Aorta (tissue), 5 donors: ENCODE measurements at regions not wholly inside any gene's neighbourhood (a gene's known extent, or its start where the extent isn't known, plus 50 kb on each side); places are given as distances from the start of the nearest gene placed in this dataset.

Experiments
- ATAC-seq: fragments of 200-7000 bp; cut with Tn5 transposase; one replicate; pipeline ENCODE4 v1.9.1; 2022; ENCODE audit warnings: moderate library complexity; ENCODE audit not compliant: low FRiP score
- DNase-seq, 2 donors: peaks; one replicate each; pipeline ENCODE4 v3.0.0-alpha.2; 2020
- H3K27ac ChIP-seq, 2 donors: one replicate each; pipeline ENCODE4 v1.5.1; 2013; ENCODE audit warnings: low read length in 2 of 2, mild to moderate bottlenecking in 2 of 2, moderate library complexity in 2 of 2, control low read depth in 1 of 2, inconsistent platforms in 1 of 2, low read depth in 1 of 2
- H3K27me3 ChIP-seq, 2 donors: one replicate each; pipeline ENCODE4 v1.6.1; 2013; ENCODE audit warnings: control low read depth in 1 of 2, low read length in 1 of 2, mild to moderate bottlenecking in 1 of 2, moderate library complexity in 1 of 2; ENCODE audit not compliant: insufficient read depth in 2 of 2, control insufficient read depth in 1 of 2
- H3K36me3 ChIP-seq, 2 donors: one replicate each; pipeline ENCODE4 v1.6.1; 2013; ENCODE audit warnings: control low read depth in 1 of 2, low read length in 1 of 2, mild to moderate bottlenecking in 1 of 2; ENCODE audit not compliant: insufficient read depth in 2 of 2, control insufficient read depth in 1 of 2
- H3K4me1 ChIP-seq, 2 donors: one replicate each; pipeline ENCODE4 v1.6.1; 2013; ENCODE audit warnings: low read length in 2 of 2, control low read depth in 1 of 2, mild to moderate bottlenecking in 1 of 2, moderate library complexity in 1 of 2; ENCODE audit not compliant: insufficient read depth in 2 of 2, control insufficient read depth in 1 of 2
- H3K4me3 ChIP-seq, 2 donors: one replicate each; pipeline ENCODE4 v1.5.1; 2013; ENCODE audit warnings: low read length in 2 of 2, control low read depth in 1 of 2, mild to moderate bottlenecking in 1 of 2
- H3K9me3 ChIP-seq: one replicate; pipeline ENCODE4 v1.6.1; 2013; ENCODE audit warnings: mild to moderate bottlenecking, low read length; ENCODE audit not compliant: control insufficient read depth
- WGBS, 2 donors: extraction: QIAGEN DNeasy Blood & Tissue Kit; methylation state at CpG; one replicate each; pipeline ENCODE4 v1.1.7; 2013; 5-methylcytosine and 5-hydroxymethylcytosine counted together
- intact Hi-C, 2 donors: fragments of 100-400 bp; cut with DNase I; formaldehyde crosslinking; loops; one replicate each; pipeline versions ENCODE4 v1.14.2 to v1.15.0; 2022
- donor health status: healthy with polysubstance abuse.
- donor health status: Bipolar disorder and iron deficiency.
- donor health status: DM: no; HTN: no; CAD: no.
- donor health status: DM: no; HTN: no; CAD: no.
- donor health status: DM: yes; HTN: yes; CAD: no.

DNA sequence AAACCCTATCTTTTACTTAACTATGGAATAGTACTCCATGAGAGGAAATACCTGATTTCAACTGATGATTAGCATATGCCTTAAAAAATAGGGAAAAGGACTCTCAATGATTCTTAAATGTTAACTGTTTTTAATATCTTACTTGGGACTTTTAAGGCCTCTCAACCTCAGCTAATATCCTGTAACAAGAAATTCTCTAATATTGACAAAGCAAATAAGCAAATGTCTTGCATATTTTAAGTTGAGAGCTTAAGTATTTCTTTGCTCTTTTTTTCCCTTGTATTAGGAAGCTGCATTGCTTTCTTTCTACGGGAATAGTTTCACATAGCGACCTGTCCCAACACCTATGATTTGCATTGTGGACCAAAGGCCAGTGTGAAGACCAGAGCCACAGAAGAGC, 249.9 kb downstream of the BCAT1 start:
- Histone ChIP-seq H3K36me3 (no peaks in the 10 kb centered on the region), H3K4me3 (no peak overlapping the region), H3K4me1 (no peaks in the 10 kb centered on the region), H3K9me3 (no peaks in the 10 kb centered on the region), H3K27me3 (no peaks in the 10 kb centered on the region), H3K27ac (no peak overlapping the region)
- no peak for DNase-seq
- intact Hi-C loops: no loop called here
- 85 to 86% methylated on average over 2 of the region's 2 CpGs for WGBS, 2 donors
- ATAC-seq: no peak

DNA sequence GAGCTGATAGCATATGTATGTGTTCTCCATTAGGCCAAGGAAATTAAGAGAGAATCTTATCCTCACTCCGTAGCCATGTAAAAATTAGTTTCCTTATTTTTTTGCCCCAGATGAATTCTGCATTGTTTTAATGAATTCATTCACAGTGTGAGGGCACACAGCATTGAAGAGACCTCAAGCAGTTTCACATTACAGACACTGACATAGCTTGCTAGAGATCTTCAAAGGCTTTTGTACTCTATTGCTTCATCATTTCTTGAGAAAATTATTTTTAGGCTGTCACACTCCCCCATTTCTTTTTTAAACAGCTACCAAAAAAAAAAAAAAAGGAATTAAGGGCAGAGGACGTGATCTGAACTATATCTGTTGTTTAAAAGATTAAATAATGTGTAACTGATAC, 251.1 kb downstream of the BCAT1 start:
- no peak for DNase-seq
- Histone ChIP-seq H3K4me3 (no peak overlapping the region), H3K27me3 (no peaks in the 10 kb centered on the region), H3K4me1 (no peaks in the 10 kb centered on the region), H3K27ac (no peak overlapping the region), H3K36me3 (no peaks in the 10 kb centered on the region), H3K9me3 (no peaks in the 10 kb centered on the region)
- WGBS, 2 donors: 83 to 84% methylated on average over 2 of the region's 2 CpGs
- intact Hi-C loops: no loop called here
- ATAC-seq: no peak

DNA sequence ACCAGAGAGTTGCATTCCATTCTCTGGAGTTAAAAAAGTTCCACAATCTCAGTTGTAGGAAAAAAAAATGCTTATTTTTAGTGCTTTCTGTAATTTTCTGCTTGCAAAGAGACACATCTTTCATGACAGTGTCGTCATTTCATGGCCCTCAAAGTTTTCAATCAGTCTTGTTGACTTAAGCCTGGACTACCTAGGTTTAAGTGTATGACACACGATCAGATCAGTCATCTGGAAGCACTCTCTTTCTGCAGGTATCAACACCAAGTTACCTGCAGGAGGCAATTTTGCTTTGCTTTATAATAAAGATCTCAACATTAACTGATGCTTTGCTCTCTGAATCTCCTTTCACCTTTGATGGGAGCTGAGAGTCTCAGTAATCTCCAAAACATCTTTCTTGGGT, 251.6 kb downstream of the BCAT1 start:
- WGBS, 2 donors: 55 to 66% methylated on average over 2 of the region's 2 CpGs
- Histone ChIP-seq H3K27me3 (no peaks in the 10 kb centered on the region), H3K36me3 (no peaks in the 10 kb centered on the region), H3K27ac (no peak overlapping the region), H3K9me3 (no peaks in the 10 kb centered on the region), H3K4me1 (no peaks in the 10 kb centered on the region), H3K4me3 (no peak overlapping the region)
- ATAC-seq (no peak), DNase-seq (no peak)
- intact Hi-C loops: no loop called here

DNA sequence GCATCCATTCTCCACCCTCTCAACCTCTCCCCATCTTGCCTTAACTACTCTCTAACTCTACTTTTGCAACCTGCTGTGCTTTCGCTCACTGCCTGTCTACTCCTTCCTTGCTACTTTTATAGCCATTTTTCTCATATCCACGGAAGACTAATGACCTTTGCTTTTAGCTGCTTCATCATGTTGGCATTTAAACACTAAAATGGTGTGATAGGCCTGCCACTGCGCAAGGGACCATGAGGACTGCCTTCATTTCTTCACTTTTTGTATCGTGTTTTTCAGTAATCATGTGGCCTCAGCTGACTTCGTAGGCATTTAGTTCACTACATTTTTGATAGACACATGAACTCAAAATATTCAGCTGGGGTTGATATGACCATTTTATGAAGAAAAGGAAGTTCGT, 252.1 kb downstream of the BCAT1 start:
- Histone ChIP-seq H3K27me3 (no peaks in the 10 kb centered on the region), H3K4me1 (no peaks in the 10 kb centered on the region), H3K36me3 (no peaks in the 10 kb centered on the region), H3K9me3 (no peaks in the 10 kb centered on the region), H3K27ac (no peak overlapping the region), H3K4me3 (no peak overlapping the region)
- no peak for ATAC-seq
- 65 to 66% methylated on average over 6 of the region's 6 CpGs for WGBS, 2 donors
- no peak for DNase-seq
- intact Hi-C loops: no loop called here

DNA sequence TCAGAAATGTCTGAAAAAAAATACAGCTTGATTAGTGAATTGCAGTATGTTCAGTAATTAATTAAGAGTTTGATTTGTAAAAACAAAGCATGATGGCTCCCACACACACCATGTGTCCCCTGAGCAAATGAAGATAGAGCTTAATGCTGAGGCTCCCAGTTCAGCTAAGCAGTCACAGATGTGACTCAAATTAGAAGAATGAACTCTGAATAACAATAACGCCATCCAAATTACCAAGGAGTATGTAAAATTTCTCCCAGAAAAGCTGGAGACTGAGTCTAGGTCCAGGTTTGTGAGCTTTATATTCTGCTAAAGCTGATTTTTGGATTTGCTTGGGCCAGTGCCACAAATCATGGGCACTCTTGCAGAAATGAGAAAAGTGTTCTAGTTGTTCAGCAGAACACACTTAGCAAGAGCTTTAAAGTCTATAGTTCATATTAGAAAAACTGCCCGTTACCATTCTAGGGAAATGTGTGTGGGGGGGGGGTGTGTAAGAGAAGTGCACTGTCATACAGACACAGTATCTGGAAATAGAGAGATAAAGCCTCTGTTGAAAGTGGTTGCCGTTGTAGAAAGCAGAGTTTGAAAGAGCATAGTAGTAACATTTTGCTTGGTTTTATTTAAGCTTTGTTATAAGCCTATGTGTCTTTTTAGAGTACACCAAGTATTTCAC, 253.1 kb downstream of the BCAT1 start:
- Histone ChIP-seq H3K36me3 (no peaks in the 10 kb centered on the region), H3K27me3 (no peaks in the 10 kb centered on the region), H3K9me3 (no peaks in the 10 kb centered on the region), H3K27ac (no peak overlapping the region), H3K4me1 (no peaks in the 10 kb centered on the region), H3K4me3 (no peak overlapping the region)
- ATAC-seq (no peak), DNase-seq (no peak)
- intact Hi-C loops: no loop called here
- WGBS, 2 donors: 24 to 27% methylated on average over 3 of the region's 3 CpGs

DNA sequence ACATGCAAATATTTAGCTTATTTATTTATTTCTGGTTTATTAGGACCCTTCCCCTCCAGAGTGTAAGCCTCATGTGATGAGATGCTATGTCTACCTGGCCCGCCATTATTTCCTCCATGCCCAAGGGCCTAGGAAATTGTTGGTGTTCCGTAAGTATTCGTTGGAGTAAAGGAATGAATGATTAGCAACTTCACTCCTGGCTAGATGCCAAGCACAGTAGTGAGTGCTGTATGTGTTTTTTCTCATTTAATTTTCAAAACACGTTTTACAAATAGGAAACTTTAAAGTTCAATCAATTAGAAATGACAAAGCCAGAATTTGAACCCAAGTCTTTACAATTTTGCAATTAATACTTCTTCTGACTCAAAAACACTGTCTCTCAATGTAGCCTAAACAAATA, 253.8 kb downstream of the BCAT1 start:
- intact Hi-C loops: no loop called here
- no peak for DNase-seq
- Histone ChIP-seq H3K27ac (no peak overlapping the region), H3K36me3 (no peaks in the 10 kb centered on the region), H3K9me3 (no peaks in the 10 kb centered on the region), H3K4me1 (no peaks in the 10 kb centered on the region), H3K4me3 (no peak overlapping the region), H3K27me3 (no peaks in the 10 kb centered on the region)
- WGBS, 2 donors: 89% methylated on average over 4 of the region's 4 CpGs
- no peak for ATAC-seq

DNA sequence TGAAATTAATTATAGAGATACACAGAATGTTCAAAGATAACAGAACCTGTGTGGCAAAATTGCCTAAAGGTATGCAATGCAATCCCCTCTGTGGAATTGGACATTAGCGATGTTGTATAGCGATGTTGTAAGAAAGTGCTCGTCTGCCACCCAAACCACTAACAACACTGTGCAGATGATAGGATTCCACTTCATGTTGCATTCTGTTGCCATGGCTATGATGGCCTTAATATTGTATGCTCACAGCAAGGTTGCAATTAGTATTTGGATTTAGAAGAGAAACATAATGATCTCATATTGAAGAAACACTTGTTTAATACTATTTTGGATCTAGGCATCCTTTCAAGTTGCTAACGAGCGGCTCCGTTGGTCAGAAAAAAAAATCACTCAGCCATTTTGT, 260.3 kb downstream of the BCAT1 start:
- H3K36me3 ChIP-seq: no peaks in the 10 kb centered on the region
- H3K4me1 ChIP-seq: no peaks in the 10 kb centered on the region
- no peaks in the 10 kb centered on the region for H3K9me3 ChIP-seq
- H3K4me3 ChIP-seq: no peak overlapping the region
- no peak overlapping the region for H3K27ac ChIP-seq
- WGBS, 2 donors: 93% methylated on average over 6 of the region's 6 CpGs
- DNase-seq (no peak), ATAC-seq (no peak)
- intact Hi-C loops: no loop called here
- H3K27me3 ChIP-seq: no peaks in the 10 kb centered on the region

DNA sequence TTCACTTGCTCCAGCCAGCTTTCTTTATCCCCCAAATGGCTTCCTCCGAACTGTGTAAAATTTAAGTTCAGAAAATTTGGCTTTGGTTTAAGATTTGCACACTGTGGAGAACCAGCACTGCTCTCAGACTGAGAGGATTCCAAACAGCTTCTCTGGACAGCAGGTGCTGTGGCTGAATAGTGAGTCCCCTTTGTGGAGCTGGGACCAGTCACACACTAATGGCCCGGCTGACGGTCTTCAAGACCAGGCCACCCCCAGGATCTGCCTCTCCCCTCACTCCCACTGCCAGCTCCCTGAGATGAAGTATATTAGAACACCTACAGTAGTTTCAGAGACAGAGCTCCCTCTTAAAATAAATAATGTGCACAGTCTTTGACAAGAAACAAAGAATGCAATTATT, 267.3 kb downstream of the BCAT1 start:
- 84 to 88% methylated on average over 3 of the region's 3 CpGs for WGBS, 2 donors
- Histone ChIP-seq H3K27me3 (no peaks in the 10 kb centered on the region), H3K27ac (no peak overlapping the region), H3K4me3 (no peak overlapping the region), H3K36me3 (no peaks in the 10 kb centered on the region), H3K9me3 (no peaks in the 10 kb centered on the region), H3K4me1 (no peaks in the 10 kb centered on the region)
- no peak for DNase-seq
- ATAC-seq: no peak
- intact Hi-C loops: no loop called here

DNA sequence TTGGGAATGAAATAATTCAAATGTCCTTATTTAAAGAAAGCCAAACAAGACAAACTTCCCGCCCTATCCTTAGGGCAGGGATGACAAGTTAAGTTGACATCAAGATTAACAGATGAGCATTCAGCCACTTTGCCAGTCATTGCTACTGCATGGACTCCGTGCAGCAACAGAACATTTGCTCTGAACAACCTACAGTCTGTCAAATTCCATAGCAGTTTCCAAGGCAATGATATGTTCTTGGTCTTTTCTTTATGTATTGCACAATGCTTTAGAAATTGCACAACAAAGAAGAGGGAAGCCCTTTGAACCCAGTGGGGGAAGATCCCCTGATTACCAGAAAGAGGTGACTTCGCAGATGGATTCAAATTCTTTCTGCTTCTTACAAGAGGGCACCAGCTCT, 269.8 kb downstream of the BCAT1 start:
- ATAC-seq (no peak), DNase-seq (no peak)
- Histone ChIP-seq H3K27me3 (no peaks in the 10 kb centered on the region), H3K4me3 (no peak overlapping the region), H3K9me3 (no peaks in the 10 kb centered on the region), H3K27ac (no peak overlapping the region), H3K36me3 (no peaks in the 10 kb centered on the region), H3K4me1 (no peaks in the 10 kb centered on the region)
- 52 to 58% methylated on average over 3 of the region's 3 CpGs for WGBS, 2 donors
- intact Hi-C loops: no loop called here
